GM18508 (cell line): ENCODE measurements at regions not wholly inside any gene's neighbourhood (a gene's known extent, or its start where the extent isn't known, plus 50 kb on each side); places are given as distances from the start of the nearest gene placed in this dataset.
A peak's percentile ranks its signal among the peaks of the same experiment; 100 is the strongest.
"Not testable (repeated sequence)": the region's sequence is repeated elsewhere in the genome, so short reads cannot be mapped to it uniquely, and the experiment has no call there.

Experiments used
- ATAC-seq: cut with Tn5 transposase; IDR thresholded peaks from one replicate; pipeline ENCODE4 v1.9.1; 2021; ENCODE audit warnings: moderate number of reproducible peaks; ENCODE audit not compliant: insufficient read depth, unreplicated experiment

GRCh38 chr11:103705642-103706041, 330.8 kb upstream of the DDI1 start:
- ATAC-seq, result no peak

- no peak for ATAC-seq
Observed at GRCh38 chr11:103709371-103709770, 327.1 kb upstream of the DDI1 start.

GRCh38 chr11:103714246-103714645, 322.2 kb upstream of the DDI1 start:
- no peak for ATAC-seq

GRCh38 chr11:103716363-103716762, 320.1 kb upstream of the DDI1 start:
- no peak for ATAC-seq

GRCh38 chr11:103727262-103727661, 309.2 kb upstream of the DDI1 start:
- no peak for ATAC-seq

- no peak for ATAC-seq
Observed at GRCh38 chr11:103729617-103730016, 306.8 kb upstream of the DDI1 start.

- ATAC-seq, result no peak
Observed at GRCh38 chr11:103730131-103730940, 306.1 kb upstream of the DDI1 start.

GRCh38 chr11:103731670-103732069, 304.8 kb upstream of the DDI1 start:
- no peak for ATAC-seq

GRCh38 chr11:103733889-103734288, 302.6 kb upstream of the DDI1 start:
- ATAC-seq, result no peak

- no peak for ATAC-seq
Observed at GRCh38 chr11:103735497-103736032, 300.9 kb upstream of the DDI1 start.

- ATAC-seq, result no peak
Observed at GRCh38 chr11:103736315-103737036, 300.0 kb upstream of the DDI1 start.

GRCh38 chr11:103737037-103737622, 299.3 kb upstream of the DDI1 start:
- ATAC-seq, result no peak

- no peak for ATAC-seq
Observed at GRCh38 chr11:103737747-103738146, 298.7 kb upstream of the DDI1 start.

GRCh38 chr11:103739074-103739796, 297.2 kb upstream of the DDI1 start:
- not testable (repeated sequence) for ATAC-seq

GRCh38 chr11:103744496-103745153, 291.8 kb upstream of the DDI1 start:
- ATAC-seq, result peak; percentile 83

- no peak for ATAC-seq
Observed at GRCh38 chr11:103749158-103749557, 287.3 kb upstream of the DDI1 start.

- ATAC-seq, result no peak
Observed at GRCh38 chr11:103768816-103769215, 267.6 kb upstream of the DDI1 start.

- no peak for ATAC-seq
Observed at GRCh38 chr11:103773059-103773458, 263.4 kb upstream of the DDI1 start.

GRCh38 chr11:103773537-103773936, 262.9 kb upstream of the DDI1 start:
- ATAC-seq, result no peak

- ATAC-seq, result no peak
Observed at GRCh38 chr11:103779054-103779453, 257.4 kb upstream of the DDI1 start.
